T-helper 2 cell (primary cell): ENCODE measurements at regions not wholly inside any gene's neighbourhood (a gene's known extent, or its start where the extent isn't known, plus 50 kb on each side); places are given as distances from the start of the nearest gene placed in this dataset.
A peak's percentile ranks its signal among the peaks of the same experiment; 100 is the strongest.

ENCODE experiments used
- DNase-seq, 5 experiments: peaks; one replicate each; pipeline versions ENCODE4 v3.0.0 to v3.0.0-alpha.2; 2012 to 2022

GRCh38 chr7:16978358-16979244 lies 96.8 kb upstream of the AGR3 start:
- no peak for DNase-seq

- DNase-seq, result no peak
Observed at GRCh38 chr7:16980539-16980938, 98.8 kb upstream of the AGR3 start.

GRCh38 chr7:16982640-16983350 lies 101.0 kb upstream of the AGR3 start:
- DNase-seq, result peak in 2 of 5 experiments; percentile 4 to 73

- peak in 1 of 5 experiments; percentile 23 for DNase-seq
Observed at GRCh38 chr7:16984375-16984774, 102.6 kb upstream of the AGR3 start.

GRCh38 chr7:16985621-16986020 lies 103.8 kb upstream of the AGR3 start:
- no peak for DNase-seq

- no peak for DNase-seq
Observed at GRCh38 chr7:16986755-16987154, 105.0 kb upstream of the AGR3 start.

GRCh38 chr7:16989811-16990413 lies 108.1 kb upstream of the AGR3 start:
- no peak for DNase-seq

GRCh38 chr7:16991551-16991950 lies 109.8 kb upstream of the AGR3 start:
- no peak for DNase-seq

GRCh38 chr7:16993543-16993942 lies 111.8 kb upstream of the AGR3 start:
- no peak for DNase-seq

GRCh38 chr7:16998481-16999051 lies 116.8 kb upstream of the AGR3 start:
- peak in 1 of 5 experiments; percentile 61 for DNase-seq

GRCh38 chr7:16999541-17000267 lies 117.9 kb upstream of the AGR3 start:
- peak in 1 of 5 experiments; percentile 91 for DNase-seq

- DNase-seq, result no peak
Observed at GRCh38 chr7:17005271-17005670, 123.5 kb upstream of the AGR3 start.

- no peak for DNase-seq
Observed at GRCh38 chr7:17007841-17008240, 126.1 kb upstream of the AGR3 start.

GRCh38 chr7:17009007-17009719 lies 127.4 kb upstream of the AGR3 start:
- peak in 1 of 5 experiments; percentile 70 for DNase-seq

- no peak for DNase-seq
Observed at GRCh38 chr7:17009933-17010332, 128.2 kb upstream of the AGR3 start.

GRCh38 chr7:17010637-17011300 lies 129.0 kb upstream of the AGR3 start:
- DNase-seq, result peak in 1 of 5 experiments; percentile 68

GRCh38 chr7:17013204-17013603 lies 131.4 kb upstream of the AGR3 start:
- no peak for DNase-seq

- no peak for DNase-seq
Observed at GRCh38 chr7:17014686-17015085, 132.9 kb upstream of the AGR3 start.

- DNase-seq, result peak in 1 of 5 experiments; percentile 44
Observed at GRCh38 chr7:17015598-17016031, 133.8 kb upstream of the AGR3 start.

GRCh38 chr7:17016402-17017010 lies 134.7 kb upstream of the AGR3 start:
- DNase-seq, result peak in 1 of 5 experiments; percentile 30

GRCh38 chr7:17019106-17019505 lies 137.3 kb upstream of the AGR3 start:
- no peak for DNase-seq
